ENCODE measurements at regions not wholly inside any gene's neighbourhood (a gene's known extent, or its start where the extent isn't known, plus 50 kb on each side); places are given as distances from the start of the nearest gene placed in this dataset.

GRCh38 chr12:124442281-124442680, 125.1 kb downstream of the NCOR2 start:
- no peak for TF ChIP-seq POLR2A (IDR thresholded peaks at IDR 0.05)
- TF ChIP-seq, protein P1, sequence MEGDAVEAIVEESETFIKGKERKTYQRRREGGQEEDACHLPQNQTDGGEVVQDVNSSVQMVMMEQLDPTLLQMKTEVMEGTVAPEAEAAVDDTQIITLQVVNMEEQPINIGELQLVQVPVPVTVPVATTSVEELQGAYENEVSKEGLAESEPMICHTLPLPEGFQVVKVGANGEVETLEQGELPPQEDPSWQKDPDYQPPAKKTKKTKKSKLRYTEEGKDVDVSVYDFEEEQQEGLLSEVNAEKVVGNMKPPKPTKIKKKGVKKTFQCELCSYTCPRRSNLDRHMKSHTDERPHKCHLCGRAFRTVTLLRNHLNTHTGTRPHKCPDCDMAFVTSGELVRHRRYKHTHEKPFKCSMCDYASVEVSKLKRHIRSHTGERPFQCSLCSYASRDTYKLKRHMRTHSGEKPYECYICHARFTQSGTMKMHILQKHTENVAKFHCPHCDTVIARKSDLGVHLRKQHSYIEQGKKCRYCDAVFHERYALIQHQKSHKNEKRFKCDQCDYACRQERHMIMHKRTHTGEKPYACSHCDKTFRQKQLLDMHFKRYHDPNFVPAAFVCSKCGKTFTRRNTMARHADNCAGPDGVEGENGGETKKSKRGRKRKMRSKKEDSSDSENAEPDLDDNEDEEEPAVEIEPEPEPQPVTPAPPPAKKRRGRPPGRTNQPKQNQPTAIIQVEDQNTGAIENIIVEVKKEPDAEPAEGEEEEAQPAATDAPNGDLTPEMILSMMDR (IDR thresholded peaks at IDR 0.05): no peak

Measured in right lobe of liver (tissue), 4 donors.